ENCODE measurements at regions not wholly inside any gene's neighbourhood (a gene's known extent, or its start where the extent isn't known, plus 50 kb on each side); places are given as distances from the start of the nearest gene placed in this dataset.

- TF ChIP-seq TSHZ2 (CRISPR knock-in tag; IDR thresholded peaks at IDR 0.05) (no peak), ARNTL (CRISPR knock-in tag; IDR thresholded peaks at IDR 0.05; ENCODE audit: borderline replicate concordance, low read depth) (no peak), POU6F1 (CRISPR knock-in tag; IDR thresholded peaks at IDR 0.05; ENCODE audit: borderline replicate concordance, low read depth) (no peak), ZFP30 (CRISPR knock-in tag; IDR thresholded peaks at IDR 0.05) (no peak), ZFP3 (CRISPR knock-in tag; IDR thresholded peaks at IDR 0.05) (no peak), CSRNP3 (CRISPR knock-in tag; IDR thresholded peaks at IDR 0.05) (no peak)
These were observed 215.9 kb downstream of the RNF152 start for GRCh38 chr18:61676773-61677434.
